Lower leg skin (tissue), 3 donors: ENCODE measurements at regions not wholly inside any gene's neighbourhood (a gene's known extent, or its start where the extent isn't known, plus 50 kb on each side); places are given as distances from the start of the nearest gene placed in this dataset.

Experiments used
- POLR2A ChIP-seq, 2 donors: fragments of 450-650 bp; IDR thresholded peaks; one replicate each; pipeline ENCODE4 v1.6.1; 2016 to 2017; ENCODE audit warnings: antibody characterized with exemption in 2 of 2, mild to moderate bottlenecking in 1 of 2, moderate library complexity in 1 of 2
- TF ChIP-seq, protein P1 (sequence below), 3 donors: fragments of 450-650 bp; IDR thresholded peaks; one replicate each; pipeline ENCODE4 v1.5.1; 2016; ENCODE audit warnings: antibody characterized with exemption in 3 of 3, mild to moderate bottlenecking in 3 of 3, moderate library complexity in 2 of 3

DNA sequence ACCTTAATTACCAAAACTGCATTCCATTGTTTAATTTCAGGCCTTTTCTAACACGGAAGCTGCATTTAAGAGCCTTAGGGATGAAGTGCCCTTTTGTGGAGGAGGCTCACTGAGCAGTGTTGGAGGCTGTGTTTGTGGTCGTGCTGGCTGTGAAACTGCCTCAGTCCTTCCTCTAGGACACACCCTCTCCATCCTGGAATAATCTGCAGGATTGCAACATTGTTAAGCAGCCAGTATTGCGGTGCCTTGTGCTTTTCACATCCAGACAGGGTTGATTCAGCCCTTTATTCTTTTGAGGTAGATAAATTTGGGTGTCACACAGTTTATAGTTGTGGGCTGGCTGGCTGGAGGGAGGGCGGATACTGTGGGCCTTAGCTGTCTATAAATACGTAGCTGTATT lies 141.6 kb downstream of the CDRT15L2 start:
- TF ChIP-seq, protein P1, sequence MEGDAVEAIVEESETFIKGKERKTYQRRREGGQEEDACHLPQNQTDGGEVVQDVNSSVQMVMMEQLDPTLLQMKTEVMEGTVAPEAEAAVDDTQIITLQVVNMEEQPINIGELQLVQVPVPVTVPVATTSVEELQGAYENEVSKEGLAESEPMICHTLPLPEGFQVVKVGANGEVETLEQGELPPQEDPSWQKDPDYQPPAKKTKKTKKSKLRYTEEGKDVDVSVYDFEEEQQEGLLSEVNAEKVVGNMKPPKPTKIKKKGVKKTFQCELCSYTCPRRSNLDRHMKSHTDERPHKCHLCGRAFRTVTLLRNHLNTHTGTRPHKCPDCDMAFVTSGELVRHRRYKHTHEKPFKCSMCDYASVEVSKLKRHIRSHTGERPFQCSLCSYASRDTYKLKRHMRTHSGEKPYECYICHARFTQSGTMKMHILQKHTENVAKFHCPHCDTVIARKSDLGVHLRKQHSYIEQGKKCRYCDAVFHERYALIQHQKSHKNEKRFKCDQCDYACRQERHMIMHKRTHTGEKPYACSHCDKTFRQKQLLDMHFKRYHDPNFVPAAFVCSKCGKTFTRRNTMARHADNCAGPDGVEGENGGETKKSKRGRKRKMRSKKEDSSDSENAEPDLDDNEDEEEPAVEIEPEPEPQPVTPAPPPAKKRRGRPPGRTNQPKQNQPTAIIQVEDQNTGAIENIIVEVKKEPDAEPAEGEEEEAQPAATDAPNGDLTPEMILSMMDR (IDR thresholded peaks at IDR 0.05), result no peak
- no peak for TF ChIP-seq POLR2A (IDR thresholded peaks at IDR 0.05)
